ENCODE measurements at regions not wholly inside any gene's neighbourhood (a gene's known extent, or its start where the extent isn't known, plus 50 kb on each side); places are given as distances from the start of the nearest gene placed in this dataset.

DNA sequence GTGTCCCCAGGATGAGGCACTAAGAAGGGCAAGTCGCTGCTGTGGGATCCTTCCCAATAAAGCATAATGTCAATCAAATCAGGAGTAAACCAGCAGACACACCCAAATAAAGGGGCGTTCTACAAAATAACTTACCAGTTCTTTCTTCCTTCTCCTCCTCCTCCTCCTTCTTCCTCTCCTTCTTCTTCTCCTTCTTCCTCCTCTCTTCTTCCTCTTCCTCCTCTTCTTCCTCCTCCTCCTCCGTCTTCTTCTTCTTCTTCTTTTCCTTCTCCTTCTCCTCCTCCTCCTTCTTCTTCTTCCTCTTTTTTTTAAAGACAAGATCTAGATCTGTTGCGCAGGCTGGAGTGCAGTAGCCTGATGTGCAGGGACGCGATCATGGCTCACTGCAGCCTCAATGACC lies 225.8 kb downstream of the UQCRFS1 start:
- TF ChIP-seq POLR2A (IDR thresholded peaks at IDR 0.05) (no peak), POLR2AphosphoS5 (IDR thresholded peaks at IDR 0.05) (no peak), EP300 (IDR thresholded peaks at IDR 0.05) (no peak)
- TF ChIP-seq, protein P1, sequence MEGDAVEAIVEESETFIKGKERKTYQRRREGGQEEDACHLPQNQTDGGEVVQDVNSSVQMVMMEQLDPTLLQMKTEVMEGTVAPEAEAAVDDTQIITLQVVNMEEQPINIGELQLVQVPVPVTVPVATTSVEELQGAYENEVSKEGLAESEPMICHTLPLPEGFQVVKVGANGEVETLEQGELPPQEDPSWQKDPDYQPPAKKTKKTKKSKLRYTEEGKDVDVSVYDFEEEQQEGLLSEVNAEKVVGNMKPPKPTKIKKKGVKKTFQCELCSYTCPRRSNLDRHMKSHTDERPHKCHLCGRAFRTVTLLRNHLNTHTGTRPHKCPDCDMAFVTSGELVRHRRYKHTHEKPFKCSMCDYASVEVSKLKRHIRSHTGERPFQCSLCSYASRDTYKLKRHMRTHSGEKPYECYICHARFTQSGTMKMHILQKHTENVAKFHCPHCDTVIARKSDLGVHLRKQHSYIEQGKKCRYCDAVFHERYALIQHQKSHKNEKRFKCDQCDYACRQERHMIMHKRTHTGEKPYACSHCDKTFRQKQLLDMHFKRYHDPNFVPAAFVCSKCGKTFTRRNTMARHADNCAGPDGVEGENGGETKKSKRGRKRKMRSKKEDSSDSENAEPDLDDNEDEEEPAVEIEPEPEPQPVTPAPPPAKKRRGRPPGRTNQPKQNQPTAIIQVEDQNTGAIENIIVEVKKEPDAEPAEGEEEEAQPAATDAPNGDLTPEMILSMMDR (IDR thresholded peaks at IDR 0.05): no peak

Data from sigmoid colon (tissue), 4 donors.